HG02588 (cell line): ENCODE measurements at regions not wholly inside any gene's neighbourhood (a gene's known extent, or its start where the extent isn't known, plus 50 kb on each side); places are given as distances from the start of the nearest gene placed in this dataset.

ENCODE experiments used
- ATAC-seq: cut with Tn5 transposase; IDR thresholded peaks from one replicate; pipeline ENCODE4 v1.9.1; 2021; ENCODE audit warnings: mild to moderate bottlenecking, moderate library complexity; ENCODE audit not compliant: unreplicated experiment

DNA sequence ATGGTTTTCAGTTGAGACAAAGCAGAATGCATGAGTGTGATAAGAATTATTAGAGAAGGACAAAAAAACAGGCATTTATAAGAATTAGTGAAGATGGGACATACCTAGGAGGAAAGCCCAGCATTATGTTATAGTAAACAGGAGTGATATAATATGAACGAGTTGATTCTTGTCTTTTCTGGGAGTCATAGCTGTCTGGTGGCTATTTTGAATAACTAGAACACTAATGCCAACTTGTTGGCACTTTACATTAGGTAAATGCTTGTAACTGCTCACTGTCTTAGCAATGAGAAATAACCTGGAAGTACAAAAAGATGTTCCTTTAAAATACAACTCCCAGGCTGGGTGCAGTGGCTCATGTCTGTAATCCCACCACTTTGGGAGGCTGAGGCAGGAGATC, 540.8 kb upstream of the SPHKAP start:
- ATAC-seq = no peak

DNA sequence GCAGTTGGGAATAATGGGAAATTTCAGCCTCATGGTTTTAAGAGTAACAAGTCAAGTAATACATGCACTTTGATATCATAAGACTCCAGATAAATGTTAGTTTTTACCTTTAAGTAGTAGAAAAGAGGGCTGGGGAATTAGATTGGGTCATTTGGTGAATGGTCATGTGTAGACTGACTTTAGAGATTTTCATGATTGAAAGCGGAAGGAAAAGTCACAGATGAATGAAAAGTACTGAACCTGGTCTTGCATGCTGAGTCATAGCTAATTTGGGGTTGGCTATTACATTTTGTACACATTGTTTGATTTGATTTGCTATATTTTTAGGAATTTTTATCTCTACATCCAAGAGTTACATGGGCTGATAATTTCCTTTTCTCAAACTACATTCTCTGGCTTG, 539.4 kb upstream of the SPHKAP start:
- ATAC-seq = no peak

DNA sequence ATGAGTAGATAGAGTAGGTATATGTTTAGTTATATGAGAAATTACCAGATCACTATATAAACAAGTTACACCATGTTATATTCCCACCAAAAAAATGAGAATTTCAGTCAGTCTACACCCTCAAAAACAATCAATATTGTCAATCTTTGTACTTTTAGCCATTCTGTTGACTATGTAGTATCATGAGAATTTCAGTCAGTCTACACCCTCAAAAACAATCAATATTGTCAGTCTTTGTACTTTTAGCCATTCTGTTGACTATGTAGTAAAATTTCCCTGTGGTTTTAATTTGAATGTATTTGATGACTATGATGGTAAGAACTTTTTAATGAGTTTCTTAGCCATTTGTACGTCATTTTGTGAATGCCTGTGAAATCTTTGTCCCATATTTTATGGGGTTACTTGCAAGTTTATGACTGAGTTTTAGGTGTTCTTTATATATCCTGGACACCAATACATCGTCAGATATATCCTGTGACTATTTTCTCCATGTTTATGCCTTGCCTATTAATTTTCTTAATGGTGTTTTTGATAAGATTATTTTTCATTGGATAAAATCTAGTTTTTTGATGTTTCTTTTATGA, 528.4 kb upstream of the SPHKAP start:
- ATAC-seq = no peak

DNA sequence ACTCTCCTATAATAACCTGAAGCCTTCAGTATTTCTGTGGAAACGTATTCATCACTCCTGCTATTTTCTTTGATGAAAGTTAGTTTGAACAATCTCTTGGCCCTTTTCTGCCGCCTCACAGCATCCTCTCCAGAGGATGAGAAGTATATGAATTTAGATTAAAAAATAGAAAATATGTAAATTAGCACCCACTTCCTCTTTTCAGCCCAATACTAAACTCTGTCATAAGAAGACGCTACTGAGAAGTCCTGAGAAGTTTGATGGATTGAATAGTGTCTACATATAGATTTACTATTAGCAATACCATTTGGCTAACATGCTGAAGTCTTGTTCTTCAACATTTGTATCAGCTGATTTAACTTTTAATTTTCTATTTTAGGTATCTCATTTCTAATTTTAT, 526.4 kb upstream of the SPHKAP start:
- no peak for ATAC-seq

DNA sequence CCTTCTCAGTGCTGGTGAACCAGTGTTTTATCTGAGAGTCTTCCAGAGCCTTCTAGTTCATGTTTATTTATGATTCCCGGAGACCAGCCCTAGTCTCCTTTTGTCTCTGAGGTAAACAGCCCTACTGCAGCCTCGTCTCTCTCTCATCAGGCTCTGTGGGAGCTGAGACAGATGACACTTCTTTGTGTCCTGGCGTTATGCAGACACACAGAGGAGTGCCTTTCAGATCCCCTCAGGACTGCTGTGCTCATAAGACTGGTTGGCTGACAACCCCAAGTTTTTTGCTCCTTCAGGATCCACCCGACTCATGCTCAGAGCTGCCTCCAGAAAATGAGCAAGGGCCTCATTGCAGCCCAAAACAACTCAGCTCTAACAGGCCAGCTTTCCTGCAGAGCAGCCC, 523.8 kb upstream of the SPHKAP start:
- ATAC-seq = no peak

DNA sequence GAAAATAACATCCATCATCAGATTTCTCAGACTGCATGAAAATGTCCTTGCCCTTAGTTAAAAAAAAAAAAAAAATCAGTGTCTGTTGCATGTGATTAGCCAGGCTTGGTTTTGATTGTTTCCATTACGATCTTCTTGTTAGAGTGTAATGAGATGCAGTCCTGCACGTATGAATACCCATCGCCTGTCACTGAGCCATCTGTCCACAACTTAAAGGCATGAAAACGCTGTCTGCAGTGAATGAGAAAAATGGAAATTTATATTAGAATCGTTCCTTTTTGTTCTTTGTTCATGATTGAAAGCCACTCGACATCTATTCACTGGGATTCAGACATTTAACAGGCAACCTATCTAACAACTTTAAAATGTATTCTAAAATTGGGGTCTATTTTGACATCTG, 521.7 kb upstream of the SPHKAP start:
- ATAC-seq = no peak

GRCh38 chr2:228701506-228701905, 520.0 kb upstream of the SPHKAP start:
- no peak for ATAC-seq

- ATAC-seq = no peak
Observed at GRCh38 chr2:228700638-228701037, 519.2 kb upstream of the SPHKAP start.

DNA sequence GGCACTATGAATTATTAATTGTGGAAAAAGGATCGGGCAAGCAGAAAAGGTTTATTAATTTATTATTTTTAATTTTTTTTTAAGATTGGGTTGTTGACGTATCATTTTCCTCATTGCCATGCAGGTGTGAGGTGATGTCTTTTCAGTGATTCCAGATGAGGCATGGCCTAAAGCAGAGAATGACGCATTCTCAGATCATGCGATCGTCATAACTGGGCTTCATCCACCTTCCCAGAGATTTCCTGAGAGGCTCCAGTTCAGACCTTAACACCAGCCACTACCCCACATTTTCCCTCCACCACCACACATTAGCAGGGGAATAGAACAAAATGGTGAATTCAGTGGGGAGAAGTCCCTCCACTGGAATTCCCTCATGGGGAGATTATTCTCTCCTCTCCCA, 518.4 kb upstream of the SPHKAP start:
- no peak for ATAC-seq

DNA sequence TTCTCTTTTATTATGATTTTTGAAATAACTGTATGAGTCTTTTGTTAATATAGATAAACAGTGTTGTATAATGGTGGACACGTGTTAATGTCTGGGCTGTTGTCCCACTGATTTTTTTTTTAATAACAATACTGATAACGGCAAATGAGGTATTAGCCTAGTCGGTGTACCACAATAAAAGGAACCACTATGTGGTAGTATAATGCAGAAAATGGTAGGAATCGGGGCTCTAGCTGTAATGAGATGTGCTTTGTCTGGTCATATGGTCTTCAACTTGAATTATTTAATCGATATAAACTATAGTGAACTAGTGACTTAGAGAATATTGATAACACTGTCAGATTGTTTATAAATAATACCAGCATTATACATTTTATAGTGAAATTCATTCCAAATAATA, 517.9 kb upstream of the SPHKAP start:
- ATAC-seq = no peak

GRCh38 chr2:228698963-228699362, 517.5 kb upstream of the SPHKAP start:
- no peak for ATAC-seq

DNA sequence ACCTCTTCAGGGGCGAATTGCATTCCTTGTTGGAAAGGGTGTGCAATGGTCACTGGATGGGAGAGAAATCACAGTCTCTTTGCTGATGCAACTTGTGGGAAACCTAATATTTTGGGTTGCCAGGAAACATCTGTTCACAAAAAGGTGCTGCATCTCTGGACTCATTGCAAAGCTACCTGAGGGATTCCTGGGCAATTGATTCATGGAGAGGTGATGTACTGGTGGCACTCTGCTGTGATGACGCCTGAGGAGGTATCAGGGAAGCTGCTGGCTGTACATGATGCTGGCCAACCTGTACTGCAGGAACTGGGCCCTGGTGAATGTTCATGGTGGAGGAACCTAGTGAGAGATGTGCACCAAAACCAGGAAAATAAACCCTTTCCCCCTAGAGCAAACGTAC, 516.0 kb upstream of the SPHKAP start:
- ATAC-seq = no peak

DNA sequence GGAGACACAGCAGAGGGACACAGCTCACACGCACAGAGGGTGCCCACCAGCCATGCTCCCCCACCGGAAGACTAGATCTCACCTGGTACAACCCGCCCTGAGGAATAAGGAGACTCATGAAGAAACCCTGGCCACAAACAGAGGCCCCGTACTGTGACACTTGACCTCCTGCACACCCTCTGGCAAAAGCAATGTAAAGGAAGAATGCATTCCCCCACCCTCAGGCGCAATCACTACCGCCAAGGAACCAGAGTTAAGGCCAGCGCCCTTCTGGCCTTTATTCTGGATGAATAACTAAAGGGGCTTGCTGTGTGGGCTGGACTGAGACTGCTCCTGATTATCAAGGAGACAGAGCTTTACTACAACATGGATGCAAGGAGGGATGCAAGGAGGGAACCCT, 509.2 kb upstream of the SPHKAP start:
- no peak for ATAC-seq

- no peak for ATAC-seq
Observed at GRCh38 chr2:228689053-228689452, 507.6 kb upstream of the SPHKAP start.

- no peak for ATAC-seq
Observed at GRCh38 chr2:228688007-228688645, 506.6 kb upstream of the SPHKAP start.

- ATAC-seq = no peak
Observed at GRCh38 chr2:228681979-228682378, 500.5 kb upstream of the SPHKAP start.

GRCh38 chr2:228681426-228681825, 499.9 kb upstream of the SPHKAP start:
- no peak for ATAC-seq

DNA sequence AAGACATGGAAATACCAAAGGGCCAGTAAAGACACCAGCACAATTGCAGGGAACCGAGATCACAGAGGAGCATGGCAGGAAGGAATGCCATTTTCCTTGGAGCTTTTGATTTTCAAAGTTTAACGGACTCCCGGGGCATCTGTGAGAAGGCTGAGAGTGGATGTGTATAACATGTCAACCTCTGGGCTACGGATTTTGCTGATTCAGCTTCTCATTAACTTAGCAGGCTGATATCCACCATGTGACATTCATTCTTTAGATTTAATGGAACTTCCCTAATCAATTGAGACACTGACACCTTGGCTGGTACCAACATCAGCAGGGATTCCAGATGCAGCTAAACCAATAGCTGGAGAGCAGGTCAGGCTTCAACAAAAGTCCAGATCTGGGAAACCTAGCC, 496.6 kb upstream of the SPHKAP start:
- no peak for ATAC-seq

GRCh38 chr2:228675646-228676045, 494.2 kb upstream of the SPHKAP start:
- no peak for ATAC-seq

DNA sequence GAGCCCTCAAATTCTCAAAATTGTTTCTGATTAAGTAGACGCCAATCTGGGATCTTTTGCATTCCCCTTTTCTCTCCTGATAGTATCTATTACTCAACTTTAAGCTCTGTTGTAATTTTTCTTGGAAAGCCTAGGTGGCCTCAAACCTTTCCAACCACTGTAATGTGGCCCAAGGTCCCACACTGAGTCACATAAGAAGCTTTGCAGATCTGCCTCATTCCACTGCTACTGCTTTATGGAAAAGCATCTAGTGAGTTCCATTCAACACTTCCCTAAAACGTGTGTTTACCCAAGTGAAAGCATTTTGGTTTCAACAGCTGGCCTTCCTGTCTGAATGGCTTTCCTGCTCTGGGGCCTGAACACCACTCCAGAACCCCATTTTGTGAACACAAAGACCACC, 493.6 kb upstream of the SPHKAP start:
- no peak for ATAC-seq

DNA sequence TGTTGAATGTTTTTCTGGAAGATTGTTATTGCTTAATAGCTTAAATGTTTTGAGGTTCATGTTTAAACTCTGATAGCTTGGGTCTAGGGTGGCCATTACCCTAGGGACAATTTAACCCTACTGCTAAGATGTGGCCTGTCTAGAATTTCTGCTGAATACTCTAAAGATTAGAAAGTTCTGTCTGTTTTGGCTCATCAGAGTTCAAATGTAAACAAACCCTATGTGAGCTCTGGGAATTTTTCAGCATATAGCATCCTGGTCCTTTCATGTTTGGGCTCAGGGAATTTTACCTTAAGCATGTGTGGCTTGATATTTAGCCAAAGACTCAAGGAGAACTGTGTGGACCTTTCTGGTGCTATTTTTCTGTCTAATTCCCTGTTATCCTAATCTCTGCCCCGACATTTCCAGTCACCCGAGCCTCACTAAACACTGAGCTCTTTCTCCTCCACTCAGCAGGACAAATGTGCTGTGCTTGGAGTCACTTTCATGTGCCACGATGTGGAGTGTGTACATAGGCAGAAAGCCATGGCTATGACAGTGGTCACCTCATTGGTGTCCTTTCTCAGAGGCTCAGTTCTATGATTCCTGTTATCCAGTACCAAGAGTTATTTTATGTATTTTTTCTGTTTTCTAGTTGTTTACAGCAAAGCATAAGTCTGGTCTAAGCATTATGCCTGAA, 492.5 kb upstream of the SPHKAP start:
- no peak for ATAC-seq

GRCh38 chr2:228669690-228670089, 488.2 kb upstream of the SPHKAP start:
- ATAC-seq = no peak

- ATAC-seq = no peak
Observed at GRCh38 chr2:228665232-228665631, 483.7 kb upstream of the SPHKAP start.
